HG03095 (cell line): ENCODE measurements at regions not wholly inside any gene's neighbourhood (a gene's known extent, or its start where the extent isn't known, plus 50 kb on each side); places are given as distances from the start of the nearest gene placed in this dataset.
"Not testable (repeated sequence)": the region's sequence is repeated elsewhere in the genome, so short reads cannot be mapped to it uniquely, and the experiment has no call there.

ENCODE experiments used
- ATAC-seq: cut with Tn5 transposase; IDR thresholded peaks from one replicate; pipeline ENCODE4 v1.9.1; 2021; ENCODE audit warnings: moderate library complexity; ENCODE audit not compliant: unreplicated experiment

GRCh38 chr10:35827783-35828182, 185.7 kb upstream of the FZD8 start:
- ATAC-seq, result no peak

- ATAC-seq, result no peak
These were observed 182.6 kb upstream of the FZD8 start for GRCh38 chr10:35824704-35825103.

- no peak for ATAC-seq
These were observed 180.2 kb upstream of the FZD8 start for GRCh38 chr10:35822316-35822715.

- ATAC-seq, result no peak
These were observed 179.3 kb upstream of the FZD8 start for GRCh38 chr10:35821339-35821911.

- no peak for ATAC-seq
These were observed 177.6 kb upstream of the FZD8 start for GRCh38 chr10:35819736-35820135.

GRCh38 chr10:35819011-35819410, 176.9 kb upstream of the FZD8 start:
- ATAC-seq, result no peak

GRCh38 chr10:35817109-35817508, 175.0 kb upstream of the FZD8 start:
- ATAC-seq, result not testable (repeated sequence)

- no peak for ATAC-seq
These were observed 171.1 kb upstream of the FZD8 start for GRCh38 chr10:35813219-35813618.

- ATAC-seq, result no peak
These were observed 166.2 kb upstream of the FZD8 start for GRCh38 chr10:35808344-35808743.

- no peak for ATAC-seq
These were observed 160.9 kb upstream of the FZD8 start for GRCh38 chr10:35803046-35803445.

GRCh38 chr10:35797187-35797586, 155.1 kb upstream of the FZD8 start:
- no peak for ATAC-seq

GRCh38 chr10:35795131-35795824, 153.2 kb upstream of the FZD8 start:
- no peak for ATAC-seq

GRCh38 chr10:35794703-35795102, 152.6 kb upstream of the FZD8 start:
- no peak for ATAC-seq

GRCh38 chr10:35792291-35792690, 150.2 kb upstream of the FZD8 start:
- ATAC-seq, result no peak

- ATAC-seq, result no peak
These were observed 147.9 kb upstream of the FZD8 start for GRCh38 chr10:35789996-35790395.

GRCh38 chr10:35784751-35785150, 142.7 kb upstream of the FZD8 start:
- no peak for ATAC-seq

- no peak for ATAC-seq
These were observed 141.3 kb upstream of the FZD8 start for GRCh38 chr10:35783305-35783838.

GRCh38 chr10:35781643-35782035, 139.5 kb upstream of the FZD8 start:
- no peak for ATAC-seq

GRCh38 chr10:35780970-35781642, 139.0 kb upstream of the FZD8 start:
- no peak for ATAC-seq

GRCh38 chr10:35778306-35778705, 136.2 kb upstream of the FZD8 start:
- no peak for ATAC-seq

GRCh38 chr10:35776557-35776956, 134.5 kb upstream of the FZD8 start:
- not testable (repeated sequence) for ATAC-seq

GRCh38 chr10:35774109-35774508, 132.0 kb upstream of the FZD8 start:
- no peak for ATAC-seq
